ENCODE measurements at regions not wholly inside any gene's neighbourhood (a gene's known extent, or its start where the extent isn't known, plus 50 kb on each side); places are given as distances from the start of the nearest gene placed in this dataset.

DNA sequence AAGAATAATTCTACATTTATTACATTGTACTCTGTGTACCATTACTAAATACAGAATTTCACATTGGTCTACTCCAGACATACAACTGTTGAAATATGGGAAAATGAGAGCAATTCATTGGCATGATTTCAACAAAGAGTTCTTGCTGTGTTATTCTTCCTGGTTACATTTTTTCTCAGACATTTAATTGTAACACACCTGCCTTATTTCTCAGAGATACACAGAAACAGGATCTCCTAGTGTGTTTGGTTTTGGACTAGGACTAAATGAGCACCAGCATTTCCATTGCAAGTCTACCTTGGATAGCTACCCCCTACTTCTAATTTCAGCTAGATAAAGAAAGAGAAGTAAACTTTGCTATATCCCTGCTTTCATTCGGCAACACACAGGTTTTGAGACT, 274.3 kb upstream of the CNTN4 start:
- TF ChIP-seq, protein P1, sequence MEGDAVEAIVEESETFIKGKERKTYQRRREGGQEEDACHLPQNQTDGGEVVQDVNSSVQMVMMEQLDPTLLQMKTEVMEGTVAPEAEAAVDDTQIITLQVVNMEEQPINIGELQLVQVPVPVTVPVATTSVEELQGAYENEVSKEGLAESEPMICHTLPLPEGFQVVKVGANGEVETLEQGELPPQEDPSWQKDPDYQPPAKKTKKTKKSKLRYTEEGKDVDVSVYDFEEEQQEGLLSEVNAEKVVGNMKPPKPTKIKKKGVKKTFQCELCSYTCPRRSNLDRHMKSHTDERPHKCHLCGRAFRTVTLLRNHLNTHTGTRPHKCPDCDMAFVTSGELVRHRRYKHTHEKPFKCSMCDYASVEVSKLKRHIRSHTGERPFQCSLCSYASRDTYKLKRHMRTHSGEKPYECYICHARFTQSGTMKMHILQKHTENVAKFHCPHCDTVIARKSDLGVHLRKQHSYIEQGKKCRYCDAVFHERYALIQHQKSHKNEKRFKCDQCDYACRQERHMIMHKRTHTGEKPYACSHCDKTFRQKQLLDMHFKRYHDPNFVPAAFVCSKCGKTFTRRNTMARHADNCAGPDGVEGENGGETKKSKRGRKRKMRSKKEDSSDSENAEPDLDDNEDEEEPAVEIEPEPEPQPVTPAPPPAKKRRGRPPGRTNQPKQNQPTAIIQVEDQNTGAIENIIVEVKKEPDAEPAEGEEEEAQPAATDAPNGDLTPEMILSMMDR (IDR thresholded peaks at IDR 0.05), result no peak
- no peak for TF ChIP-seq POLR2A (IDR thresholded peaks at IDR 0.05)

All from right lobe of liver (tissue), 4 donors.